PC-3 (cell line): ENCODE measurements at regions not wholly inside any gene's neighbourhood (a gene's known extent, or its start where the extent isn't known, plus 50 kb on each side); places are given as distances from the start of the nearest gene placed in this dataset.

ENCODE experiments used
- ATAC-seq: fragments of 200-7000 bp; cut with Tn5 transposase; 2 replicates; pipeline ENCODE4 v1.9.1; 2020; ENCODE audit warnings: mild to moderate bottlenecking, moderate library complexity
- BruUV-seq: library from RNA; stranded (reverse); fragments of 400-500 nt; replicated peaks from 2 replicates; lab custom pipeline; 2021; lab: Mats Ljungman, UMichigan
- CTCF ChIA-PET: fragments of 300-600 bp; sonication (Branson Sonifier 250); formaldehyde crosslinking; loops from one replicate; lab custom pipeline; 2022; ENCODE audit warnings: antibody characterized with exemption; lab: Charles Lee
- POLR2A ChIA-PET: fragments of 300-600 bp; sonication (Branson Sonifier 250); formaldehyde crosslinking; loops from one replicate; lab custom pipeline; 2022; ENCODE audit warnings: antibody characterized with exemption; ENCODE audit not compliant: unreplicated experiment; lab: Charles Lee
- DNase-seq: peaks from one replicate; pipeline ENCODE4 v3.0.0-alpha.2; 2015
- H2AFZ ChIP-seq: fragments of 300-600 bp; sonication (generic); 2 replicates; pipeline ENCODE4 v1.6.0; 2016; ENCODE audit warnings: antibody characterized with exemption, low read length
- H3F3A ChIP-seq: fragments of 300-600 bp; sonication (generic); one replicate; pipeline ENCODE4 v1.6.0; 2017; ENCODE audit warnings: antibody characterized with exemption, low read length, control low read depth, mild to moderate bottlenecking; ENCODE audit not compliant: unreplicated experiment
- H3K27ac ChIP-seq: fragments of 300-600 bp; sonication (generic); 2 replicates; pipeline ENCODE4 v1.5.1; 2016; ENCODE audit warnings: mild to moderate bottlenecking, low read length
- H3K27me3 ChIP-seq: fragments of 300-600 bp; sonication (generic); 2 replicates; pipeline ENCODE4 v1.6.1; 2016; ENCODE audit warnings: low read length, mixed read lengths
- H3K36me3 ChIP-seq: fragments of 300-600 bp; sonication (generic); 2 replicates; pipeline ENCODE4 v1.6.1; 2016; ENCODE audit warnings: low read depth, mixed run types, low read length, mixed read lengths
- H3K4me1 ChIP-seq: fragments of 300-600 bp; sonication (generic); 2 replicates; pipeline ENCODE4 v1.5.1; 2016; ENCODE audit warnings: low read length; ENCODE audit not compliant: insufficient read depth
- H3K4me2 ChIP-seq: fragments of 300-600 bp; sonication (generic); 2 replicates; pipeline ENCODE4 v1.6.0; 2016; ENCODE audit warnings: low read length
- H3K4me3 ChIP-seq: fragments of 300-600 bp; sonication (generic); 2 replicates; pipeline ENCODE4 v1.5.1; 2016; ENCODE audit warnings: mild to moderate bottlenecking, low read length, mixed read lengths
- H3K79me2 ChIP-seq: fragments of 300-600 bp; sonication (generic); 2 replicates; pipeline ENCODE4 v1.6.1; 2017; ENCODE audit warnings: low read length, mixed read lengths
- H3K9ac ChIP-seq: fragments of 300-600 bp; sonication (generic); 2 replicates; pipeline ENCODE4 v1.6.0; 2016; ENCODE audit warnings: mild to moderate bottlenecking, low read length
- H3K9me2 ChIP-seq: fragments of 300-600 bp; sonication (generic); replicated peaks from 2 replicates; pipeline ENCODE4 v1.6.1; 2016; ENCODE audit warnings: mixed run types, low read length, mixed read lengths
- H3K9me3 ChIP-seq: fragments of 300-600 bp; sonication (generic); 2 replicates; pipeline ENCODE4 v1.6.1; 2016; ENCODE audit warnings: low read length, mixed read lengths
- H4K20me1 ChIP-seq: fragments of 300-600 bp; sonication (generic); 2 replicates; pipeline ENCODE4 v1.6.1; 2016; ENCODE audit warnings: low read length, mixed read lengths
- EZH2 ChIP-seq: fragments of 300-600 bp; sonication (generic); IDR thresholded peaks from one replicate; pipeline ENCODE4 v1.6.1; 2017; ENCODE audit warnings: antibody characterized with exemption, mild to moderate bottlenecking, low read length; ENCODE audit not compliant: unreplicated experiment
- EZH2phosphoT487 ChIP-seq: fragments of 300-600 bp; sonication (generic); IDR thresholded peaks from 2 replicates; pipeline ENCODE4 v1.6.1; 2018; ENCODE audit warnings: mild to moderate bottlenecking, antibody characterized with exemption, low read length, borderline replicate concordance
- intact Hi-C: fragments of 100-400 bp; cut with micrococcal nuclease; formaldehyde crosslinking; loops from 2 replicates; pipeline ENCODE4 v1.9.0; 2023
- TF ChIP-seq, protein P1 (sequence below): fragments of 300-600 bp; sonication (generic); conservative IDR thresholded peaks from 2 replicates; pipeline ENCODE4 v1.5.1; 2017; ENCODE audit warnings: antibody characterized with exemption, low read depth, mild to moderate bottlenecking, low read length

DNA sequence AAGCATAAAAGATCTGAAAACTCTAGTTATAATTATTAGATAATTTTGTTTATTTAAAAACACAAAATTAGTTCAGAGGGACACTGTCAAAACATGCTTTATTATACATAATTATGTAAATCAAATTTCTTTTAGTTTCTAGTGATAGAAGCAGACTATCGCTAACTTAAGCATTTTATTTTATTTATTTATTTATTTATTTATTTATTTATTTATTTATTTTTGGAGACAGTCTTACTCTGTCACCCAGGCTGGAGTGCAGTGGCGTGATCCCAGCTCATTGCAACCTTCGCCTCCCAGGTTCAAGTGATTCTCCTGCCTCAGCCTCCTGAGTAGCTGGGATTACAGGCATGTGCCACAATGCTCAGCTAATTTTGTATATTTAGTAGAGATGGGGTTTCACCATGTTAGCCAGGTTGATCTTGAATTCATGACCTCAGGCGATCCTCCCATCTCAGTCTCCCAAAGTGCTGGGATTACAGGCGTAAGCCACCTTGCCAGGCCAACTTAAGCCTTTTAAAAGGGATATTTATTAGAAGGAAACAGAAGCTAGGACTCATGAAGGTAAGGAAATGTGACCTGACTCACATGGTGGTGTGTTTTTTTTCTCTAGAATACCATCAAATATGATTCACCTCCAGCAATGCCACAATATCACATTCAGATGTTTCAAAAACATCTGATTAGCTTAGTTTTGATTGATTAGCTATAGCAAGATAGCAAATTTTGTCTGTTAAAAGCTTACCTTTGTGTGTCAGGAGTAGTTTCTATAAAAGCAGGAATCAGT is 1357.4 kb upstream of the ADGRL4 start:
- DNase-seq = peak; percentile 4
- Histone ChIP-seq H2AFZ (no peak overlapping the region), H3K4me1 (no peaks in the 10 kb centered on the region), H3K9me2 (no peaks in the 10 kb centered on the region), H3K9ac (no peak overlapping the region), H3K9me3 (no peaks in the 10 kb centered on the region), H3K4me3 (no peak overlapping the region), H4K20me1 (no peaks in the 10 kb centered on the region), H3K27ac (no peak overlapping the region), H3K27me3 (no peaks in the 10 kb centered on the region), H3K79me2 (no peaks in the 10 kb centered on the region), H3F3A (no peaks in the 10 kb centered on the region), H3K4me2 (no peak overlapping the region), H3K36me3 (no peaks in the 10 kb centered on the region)
- TF ChIP-seq EZH2 (no peak), EZH2phosphoT487 (no peak)
- TF ChIP-seq, protein P1, sequence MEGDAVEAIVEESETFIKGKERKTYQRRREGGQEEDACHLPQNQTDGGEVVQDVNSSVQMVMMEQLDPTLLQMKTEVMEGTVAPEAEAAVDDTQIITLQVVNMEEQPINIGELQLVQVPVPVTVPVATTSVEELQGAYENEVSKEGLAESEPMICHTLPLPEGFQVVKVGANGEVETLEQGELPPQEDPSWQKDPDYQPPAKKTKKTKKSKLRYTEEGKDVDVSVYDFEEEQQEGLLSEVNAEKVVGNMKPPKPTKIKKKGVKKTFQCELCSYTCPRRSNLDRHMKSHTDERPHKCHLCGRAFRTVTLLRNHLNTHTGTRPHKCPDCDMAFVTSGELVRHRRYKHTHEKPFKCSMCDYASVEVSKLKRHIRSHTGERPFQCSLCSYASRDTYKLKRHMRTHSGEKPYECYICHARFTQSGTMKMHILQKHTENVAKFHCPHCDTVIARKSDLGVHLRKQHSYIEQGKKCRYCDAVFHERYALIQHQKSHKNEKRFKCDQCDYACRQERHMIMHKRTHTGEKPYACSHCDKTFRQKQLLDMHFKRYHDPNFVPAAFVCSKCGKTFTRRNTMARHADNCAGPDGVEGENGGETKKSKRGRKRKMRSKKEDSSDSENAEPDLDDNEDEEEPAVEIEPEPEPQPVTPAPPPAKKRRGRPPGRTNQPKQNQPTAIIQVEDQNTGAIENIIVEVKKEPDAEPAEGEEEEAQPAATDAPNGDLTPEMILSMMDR = no peak
- no TSS peak for BruUV-seq
- POLR2A ChIA-PET = no interaction called here
- intact Hi-C loops = no loop called here
- no peak for ATAC-seq
- CTCF ChIA-PET = no interaction called here

DNA sequence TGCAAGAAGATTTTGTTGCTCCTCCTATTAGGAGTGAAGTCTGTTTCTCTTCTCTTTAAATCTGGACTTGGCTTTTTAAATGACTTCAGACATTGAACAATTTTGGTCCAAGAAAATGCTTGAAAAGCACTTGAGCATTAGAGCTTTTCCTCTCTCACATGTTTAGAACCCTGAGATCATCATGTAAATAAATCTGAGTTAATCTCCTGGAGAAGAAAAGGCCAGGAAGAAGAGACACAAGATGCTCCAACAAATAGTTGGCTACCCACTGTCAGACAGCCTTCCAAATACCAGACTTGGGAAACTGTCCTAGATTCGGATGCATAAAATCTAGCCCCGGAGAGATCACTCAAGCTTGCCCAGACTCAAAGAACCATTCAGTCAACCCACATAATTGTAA is 1353.1 kb upstream of the ADGRL4 start:
- no peaks in the 10 kb centered on the region for H3K79me2 ChIP-seq
- no peak for ATAC-seq
- no peak overlapping the region for H3K4me3 ChIP-seq

More for the DNA sequence above, 1353.1 kb upstream of the ADGRL4 start:
- H2AFZ ChIP-seq = no peak overlapping the region
- no peaks in the 10 kb centered on the region for H3K4me1 ChIP-seq
- DNase-seq = no peak
- no peaks in the 10 kb centered on the region for H3K36me3 ChIP-seq
- no peaks in the 10 kb centered on the region for H3K9me3 ChIP-seq
- no peaks in the 10 kb centered on the region for H3F3A ChIP-seq
- ChIA-PET CTCF (no interaction called here), POLR2A (no interaction called here)
- intact Hi-C loops = no loop called here
- TF ChIP-seq EZH2phosphoT487 (no peak), EZH2 (no peak)
- TF ChIP-seq, protein P1 = no peak
- H3K9me2 ChIP-seq = no peaks in the 10 kb centered on the region
- H3K27me3 ChIP-seq = no peaks in the 10 kb centered on the region
- H3K27ac ChIP-seq = no peak overlapping the region
- no peaks in the 10 kb centered on the region for H4K20me1 ChIP-seq
- BruUV-seq = no TSS peak
- H3K4me2 ChIP-seq = no peak overlapping the region
- no peak overlapping the region for H3K9ac ChIP-seq
